Trophoblast cell (in vitro differentiated cells and primary cell): ENCODE measurements at regions not wholly inside any gene's neighbourhood (a gene's known extent, or its start where the extent isn't known, plus 50 kb on each side); places are given as distances from the start of the nearest gene placed in this dataset.

Experiments used
- DNase-seq, 2 donors: peaks; one replicate each; pipeline ENCODE4 v3.0.0-alpha.2; 2016
- H2AFZ ChIP-seq: 2 replicates; pipeline ENCODE4 v1.6.1; 2013; ENCODE audit warnings: low read length, moderate library complexity, mild to moderate bottlenecking; ENCODE audit not compliant: insufficient read depth, poor library complexity
- H2AK5ac ChIP-seq: 2 replicates; pipeline ENCODE4 v1.6.1; 2013; ENCODE audit warnings: mild to moderate bottlenecking, low read length
- H2BK120ac ChIP-seq: 2 replicates; pipeline ENCODE4 v1.6.1; 2013; ENCODE audit warnings: low read length, mild to moderate bottlenecking, moderate library complexity; ENCODE audit not compliant: insufficient read depth, poor library complexity
- H2BK12ac ChIP-seq: 2 replicates; pipeline ENCODE4 v1.6.1; 2013; ENCODE audit warnings: mild to moderate bottlenecking, low read length, moderate library complexity
- H2BK5ac ChIP-seq: 2 replicates; pipeline ENCODE4 v1.6.1; 2013; ENCODE audit warnings: low read length, low read depth, moderate library complexity, mild to moderate bottlenecking; ENCODE audit not compliant: poor library complexity
- H3K14ac ChIP-seq: 2 replicates; pipeline ENCODE4 v1.6.1; 2013; ENCODE audit warnings: mild to moderate bottlenecking, low read length
- H3K18ac ChIP-seq: 2 replicates; pipeline ENCODE4 v1.6.1; 2013; ENCODE audit warnings: mild to moderate bottlenecking, low read length
- H3K23ac ChIP-seq: 2 replicates; pipeline ENCODE4 v1.6.1; 2013; ENCODE audit warnings: low read length
- H3K27ac ChIP-seq: 2 replicates; pipeline ENCODE4 v1.5.1; 2013; ENCODE audit warnings: low read depth, mild to moderate bottlenecking, inconsistent platforms, low read length, moderate library complexity
- H3K27me3 ChIP-seq: 2 replicates; pipeline ENCODE4 v1.6.1; 2013; ENCODE audit warnings: inconsistent platforms, mild to moderate bottlenecking, low read length, moderate library complexity; ENCODE audit not compliant: insufficient read depth
- H3K36me3 ChIP-seq, 2 experiments: 1 replicate in 1 of 2; 2 replicates in 1 of 2; pipeline ENCODE4 v1.6.1; 2013; ENCODE audit warnings: low read length in 2 of 2, mild to moderate bottlenecking in 2 of 2, moderate library complexity in 1 of 2; ENCODE audit not compliant: insufficient read depth in 2 of 2, control insufficient read depth in 1 of 2
- H3K4ac ChIP-seq: 2 replicates; pipeline ENCODE4 v1.6.1; 2013; ENCODE audit warnings: low read depth, mild to moderate bottlenecking, low read length, moderate library complexity
- H3K4me1 ChIP-seq, 2 experiments: 1 replicate in 1 of 2; 2 replicates in 1 of 2; pipeline ENCODE4 v1.6.1; 2013; ENCODE audit warnings: low read length in 2 of 2, mild to moderate bottlenecking in 2 of 2, moderate library complexity in 1 of 2; ENCODE audit not compliant: insufficient read depth in 2 of 2, control insufficient read depth in 1 of 2
- H3K4me2 ChIP-seq: 2 replicates; pipeline ENCODE4 v1.6.1; 2013; ENCODE audit warnings: inconsistent platforms, mild to moderate bottlenecking, low read length, moderate library complexity
- H3K4me3 ChIP-seq: 2 replicates; pipeline ENCODE4 v1.5.1; 2013; ENCODE audit warnings: mild to moderate bottlenecking, low read depth, low read length, inconsistent platforms
- H3K79me1 ChIP-seq: one replicate; pipeline ENCODE4 v1.6.1; 2013; ENCODE audit warnings: low read length
- H3K79me2 ChIP-seq: 2 replicates; pipeline ENCODE4 v1.6.1; 2013; ENCODE audit warnings: low read length, mild to moderate bottlenecking; ENCODE audit not compliant: control insufficient read depth, insufficient read depth, poor library complexity
- H3K9ac ChIP-seq: 2 replicates; pipeline ENCODE4 v1.6.1; 2013; ENCODE audit warnings: mild to moderate bottlenecking, low read length
- H3K9me3 ChIP-seq: 2 replicates; pipeline ENCODE4 v1.6.1; 2013; ENCODE audit warnings: low read depth, mild to moderate bottlenecking, control low read depth, inconsistent platforms, low read length; ENCODE audit not compliant: insufficient read depth
- H4K12ac ChIP-seq: 2 replicates; pipeline ENCODE4 v1.6.1; 2013; ENCODE audit warnings: low read depth, mild to moderate bottlenecking, low read length, moderate library complexity
- H4K8ac ChIP-seq: 2 replicates; pipeline ENCODE4 v1.6.1; 2013; ENCODE audit warnings: low read depth, mild to moderate bottlenecking, low read length, moderate library complexity
- H4K91ac ChIP-seq: one replicate; pipeline ENCODE4 v1.6.1; 2013; ENCODE audit warnings: low read depth, mild to moderate bottlenecking, low read length, moderate library complexity
- WGBS: extraction: QIAGEN DNeasy Blood & Tissue Kit; methylation state at CpG from one replicate; pipeline ENCODE4 v1.1.7; 2013; ENCODE audit warnings: missing lambda C conversion rate; ENCODE audit not compliant: insufficient read length, insufficient coverage; ENCODE audit errors: extremely low coverage; 5-methylcytosine and 5-hydroxymethylcytosine counted together

DNA sequence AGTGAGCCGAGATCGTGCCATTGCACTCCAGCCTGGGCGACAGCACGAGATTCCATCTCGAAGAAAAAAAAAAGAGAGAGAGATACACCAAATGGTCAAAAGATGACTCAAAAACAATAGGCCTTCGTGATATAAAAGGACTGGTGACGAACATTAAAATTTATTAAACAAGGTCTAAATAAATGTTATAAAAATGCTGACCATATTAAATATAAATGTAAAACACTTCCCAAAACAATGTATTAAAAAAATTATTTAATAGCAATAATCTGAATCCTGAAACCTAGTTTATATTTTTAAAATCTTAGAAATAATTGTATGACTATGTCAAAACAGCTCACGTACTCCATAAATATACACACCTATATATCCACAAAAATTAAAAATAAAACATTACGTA lies 247.6 kb downstream of the SETD4 start:
- Histone ChIP-seq H3K79me1 (no peaks in the 10 kb centered on the region), H3K27ac (no peak overlapping the region), H3K9me3 (no peaks in the 10 kb centered on the region), H3K27me3 (no peaks in the 10 kb centered on the region), H3K4me3 (no peak overlapping the region), H3K4me2 (no peak overlapping the region), H2BK5ac (no peak overlapping the region), H3K23ac (no peak overlapping the region), H3K9ac (no peak overlapping the region), H3K79me2 (no peaks in the 10 kb centered on the region), H3K4me1 (peaks cover 0 to 2% of the 10 kb centered on the region in 2 experiments), H4K8ac (no peak overlapping the region), H2BK120ac (no peak overlapping the region), H2AK5ac (no peak overlapping the region), H2BK12ac (no peak overlapping the region), H3K14ac (no peak overlapping the region), H3K36me3 (no peaks in the 10 kb centered on the region), H4K91ac (no peak overlapping the region), H4K12ac (no peak overlapping the region), H3K18ac (no peak overlapping the region), H3K4ac (no peak overlapping the region), H2AFZ (no peak overlapping the region)
- DNase-seq: no peak
- WGBS: no CpG with 5 or more reads among the region's 9 CpGs

DNA sequence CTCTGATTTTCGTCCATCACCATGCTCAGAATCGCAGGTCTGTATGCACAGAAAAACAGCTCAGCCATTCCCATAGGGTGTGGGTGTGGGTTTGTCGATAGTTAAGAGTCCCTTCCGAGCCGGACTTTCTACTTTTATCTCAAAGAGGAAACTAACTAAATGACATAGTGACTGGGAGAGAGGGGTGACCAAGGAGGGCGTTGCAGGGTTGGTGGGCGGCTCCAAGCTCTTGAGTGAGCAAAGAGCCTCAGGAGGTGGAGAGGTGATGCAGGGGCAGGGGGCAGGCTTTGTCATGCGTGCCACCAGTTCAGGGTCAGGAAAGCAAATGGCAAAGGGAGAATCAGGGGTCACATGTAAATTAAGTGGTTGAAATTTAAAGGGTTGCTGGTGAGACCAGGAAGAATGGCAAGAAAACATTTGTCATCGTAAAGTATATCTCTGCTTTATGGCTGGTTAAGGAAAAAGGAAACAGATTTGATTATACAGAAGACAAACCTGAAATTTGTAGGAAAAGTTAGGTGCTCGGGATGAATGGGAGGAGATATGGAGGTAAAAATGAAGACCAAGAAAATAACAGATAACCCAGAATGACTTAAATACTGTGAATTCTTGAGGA lies 249.0 kb downstream of the SETD4 start:
- Histone ChIP-seq H2BK5ac (no peak overlapping the region), H3K4me2 (no peak overlapping the region), H3K18ac (no peak overlapping the region), H2AFZ (no peak overlapping the region), H4K12ac (no peak overlapping the region), H3K36me3 (no peaks in the 10 kb centered on the region), H3K14ac (no peak overlapping the region), H3K23ac (no peak overlapping the region), H3K79me1 (no peaks in the 10 kb centered on the region), H3K9ac (no peak overlapping the region), H3K79me2 (no peaks in the 10 kb centered on the region), H3K4ac (no peak overlapping the region), H3K27ac (no peak overlapping the region), H4K8ac (no peak overlapping the region), H4K91ac (no peak overlapping the region), H3K4me1 (peaks cover 0 to 2% of the 10 kb centered on the region in 2 experiments), H3K9me3 (no peaks in the 10 kb centered on the region), H2AK5ac (no peak overlapping the region), H2BK120ac (no peak overlapping the region), H3K27me3 (no peaks in the 10 kb centered on the region), H2BK12ac (no peak overlapping the region), H3K4me3 (no peak overlapping the region)
- no CpG with 5 or more reads among the region's 10 CpGs for WGBS
- DNase-seq: no peak

DNA sequence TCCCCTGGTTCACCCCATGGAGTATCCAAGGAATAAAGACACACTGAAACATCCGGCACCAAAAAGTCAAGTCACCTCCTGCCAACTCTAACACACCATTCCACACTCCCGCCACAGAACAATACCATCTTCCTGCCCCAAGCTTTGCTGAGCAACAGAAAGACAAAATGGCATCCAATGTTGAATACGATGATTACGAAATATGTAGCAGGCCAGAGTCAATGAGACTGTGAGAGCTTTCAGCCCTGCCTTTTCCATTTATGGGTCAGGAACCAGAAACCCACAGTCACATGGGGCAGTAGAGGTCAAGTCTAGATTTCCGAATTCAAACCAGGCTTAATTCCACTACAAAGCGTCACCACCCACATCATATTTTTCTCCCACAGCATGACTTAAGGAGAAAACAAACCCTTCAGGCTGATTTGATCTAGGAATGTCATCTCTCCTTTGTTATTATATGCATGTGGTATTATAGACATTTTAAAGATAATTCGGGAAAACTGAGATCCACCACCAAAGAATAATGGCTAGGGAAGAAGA lies 249.8 kb downstream of the SETD4 start:
- no peak overlapping the region for H3K23ac ChIP-seq
- H3K79me1 ChIP-seq: no peaks in the 10 kb centered on the region
- no peak overlapping the region for H2BK12ac ChIP-seq
- no CpG with 5 or more reads among the region's 7 CpGs for WGBS
- H3K9me3 ChIP-seq: no peaks in the 10 kb centered on the region
- no peak overlapping the region for H2AFZ ChIP-seq
- peaks cover 0 to 2% of the 10 kb centered on the region in 2 experiments for H3K4me1 ChIP-seq
- no peak overlapping the region for H3K4me3 ChIP-seq
- no peak overlapping the region for H3K4ac ChIP-seq
- no peak overlapping the region for H4K12ac ChIP-seq
- no peak overlapping the region for H2BK5ac ChIP-seq
- no peak overlapping the region for H3K9ac ChIP-seq
- no peaks in the 10 kb centered on the region for H3K79me2 ChIP-seq
- no peak overlapping the region for H3K18ac ChIP-seq
- no peak overlapping the region for H3K27ac ChIP-seq
- H3K27me3 ChIP-seq: no peaks in the 10 kb centered on the region
- H2BK120ac ChIP-seq: no peak overlapping the region
- no peak overlapping the region for H4K91ac ChIP-seq
- H4K8ac ChIP-seq: no peak overlapping the region
- H3K4me2 ChIP-seq: no peak overlapping the region
- no peaks in the 10 kb centered on the region for H3K36me3 ChIP-seq
- no peak overlapping the region for H2AK5ac ChIP-seq
- peak; percentile 83 to 97 for DNase-seq
- no peak overlapping the region for H3K14ac ChIP-seq

DNA sequence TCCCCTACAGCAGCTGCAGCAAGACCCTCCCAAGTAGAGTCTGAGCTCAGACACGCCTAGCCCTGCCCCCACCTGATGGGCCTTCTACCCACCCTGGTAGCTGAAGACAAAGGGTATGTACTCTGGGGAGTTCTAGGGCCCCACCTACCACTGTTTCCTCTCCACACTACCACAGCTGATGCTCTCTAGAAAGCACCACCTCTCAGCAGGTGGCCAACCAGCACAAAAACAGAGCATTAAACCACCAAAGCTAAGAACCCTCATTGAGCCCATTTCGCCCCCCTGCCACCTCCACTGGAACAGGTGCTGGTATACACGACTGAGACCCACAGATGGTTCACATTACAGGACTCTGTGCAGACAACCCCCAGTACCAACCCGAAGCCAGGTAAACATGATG lies 258.9 kb downstream of the SETD4 start:
- no peaks in the 10 kb centered on the region for H3K79me1 ChIP-seq
- no peak overlapping the region for H3K18ac ChIP-seq
- DNase-seq: no peak
- H3K36me3 ChIP-seq: no peaks in the 10 kb centered on the region
- no peak overlapping the region for H2BK120ac ChIP-seq
- H3K9ac ChIP-seq: no peak overlapping the region
- no peak overlapping the region for H4K91ac ChIP-seq
- H2BK12ac ChIP-seq: no peak overlapping the region
- H3K4me3 ChIP-seq: no peak overlapping the region
- H3K4me1 ChIP-seq: peaks cover 0 to 4% of the 10 kb centered on the region in 2 experiments
- no peaks in the 10 kb centered on the region for H3K79me2 ChIP-seq
- H4K12ac ChIP-seq: no peak overlapping the region
- no peak overlapping the region for H3K14ac ChIP-seq
- no peak overlapping the region for H2BK5ac ChIP-seq
- no peak overlapping the region for H2AK5ac ChIP-seq
- no peak overlapping the region for H2AFZ ChIP-seq
- H3K23ac ChIP-seq: no peak overlapping the region
- H3K4ac ChIP-seq: no peak overlapping the region
- H4K8ac ChIP-seq: no peak overlapping the region
- H3K27ac ChIP-seq: no peak overlapping the region
- H3K27me3 ChIP-seq: no peaks in the 10 kb centered on the region
- H3K9me3 ChIP-seq: peaks cover 5% of the 10 kb centered on the region
- no CpG with 5 or more reads among the region's 4 CpGs for WGBS
- no peak overlapping the region for H3K4me2 ChIP-seq
